ENCODE measurements at regions not wholly inside any gene's neighbourhood (a gene's known extent, or its start where the extent isn't known, plus 50 kb on each side); places are given as distances from the start of the nearest gene placed in this dataset.

DNA sequence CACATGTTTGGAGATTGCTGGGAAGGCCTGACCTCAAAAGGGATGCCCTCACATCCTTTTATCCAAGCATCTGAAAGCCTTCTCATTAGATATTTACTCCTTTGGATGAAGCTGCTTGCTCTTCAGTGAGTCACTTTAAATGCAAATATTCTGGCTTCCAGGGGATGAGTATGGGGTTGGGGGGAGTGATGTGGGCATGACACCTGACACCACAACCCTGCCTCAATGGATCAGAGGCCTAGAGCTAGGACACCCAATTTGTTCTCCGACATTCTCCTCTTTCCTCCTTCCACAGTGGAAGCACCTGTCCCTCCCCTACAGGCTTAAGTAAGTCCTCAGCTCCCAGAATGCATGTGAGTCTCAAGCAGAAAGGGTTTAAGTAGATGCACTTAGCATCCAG lies 238.3 kb downstream of the OMA1 start:
- TF ChIP-seq, protein P1, sequence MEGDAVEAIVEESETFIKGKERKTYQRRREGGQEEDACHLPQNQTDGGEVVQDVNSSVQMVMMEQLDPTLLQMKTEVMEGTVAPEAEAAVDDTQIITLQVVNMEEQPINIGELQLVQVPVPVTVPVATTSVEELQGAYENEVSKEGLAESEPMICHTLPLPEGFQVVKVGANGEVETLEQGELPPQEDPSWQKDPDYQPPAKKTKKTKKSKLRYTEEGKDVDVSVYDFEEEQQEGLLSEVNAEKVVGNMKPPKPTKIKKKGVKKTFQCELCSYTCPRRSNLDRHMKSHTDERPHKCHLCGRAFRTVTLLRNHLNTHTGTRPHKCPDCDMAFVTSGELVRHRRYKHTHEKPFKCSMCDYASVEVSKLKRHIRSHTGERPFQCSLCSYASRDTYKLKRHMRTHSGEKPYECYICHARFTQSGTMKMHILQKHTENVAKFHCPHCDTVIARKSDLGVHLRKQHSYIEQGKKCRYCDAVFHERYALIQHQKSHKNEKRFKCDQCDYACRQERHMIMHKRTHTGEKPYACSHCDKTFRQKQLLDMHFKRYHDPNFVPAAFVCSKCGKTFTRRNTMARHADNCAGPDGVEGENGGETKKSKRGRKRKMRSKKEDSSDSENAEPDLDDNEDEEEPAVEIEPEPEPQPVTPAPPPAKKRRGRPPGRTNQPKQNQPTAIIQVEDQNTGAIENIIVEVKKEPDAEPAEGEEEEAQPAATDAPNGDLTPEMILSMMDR (IDR thresholded peaks at IDR 0.05; ENCODE audit: insufficient read depth, low read length, poor library complexity, severe bottlenecking), result no peak
- TF ChIP-seq EZH2phosphoT487 (conservative IDR thresholded peaks at IDR 0.05; ENCODE audit: low read length), result no peak
